Neural cell (in vitro differentiated cells): ENCODE measurements at regions not wholly inside any gene's neighbourhood (a gene's known extent, or its start where the extent isn't known, plus 50 kb on each side); places are given as distances from the start of the nearest gene placed in this dataset.
A peak's percentile ranks its signal among the peaks of the same experiment; 100 is the strongest.

Experiments used
- H2AFZ ChIP-seq: fragments of 200-600, 300-800 bp; sonication (generic), shearing (Covaris generic); 2 replicates; pipeline ENCODE4 v1.6.0; 2014; ENCODE audit warnings: low read depth, mild to moderate bottlenecking, antibody characterized with exemption, low read length, moderate library complexity
- H3F3A ChIP-seq: fragments of 200-600 bp; shearing (Covaris generic); 2 replicates; pipeline ENCODE4 v1.6.1; 2016; ENCODE audit warnings: mild to moderate bottlenecking, moderate library complexity, mixed read lengths, antibody characterized with exemption, low read length; ENCODE audit not compliant: insufficient read depth, poor library complexity, severe bottlenecking
- H3K27ac ChIP-seq: fragments of 200-600, 300-800 bp; sonication (generic), shearing (Covaris generic); 2 replicates; pipeline ENCODE4 v1.5.1; 2014; ENCODE audit warnings: mild to moderate bottlenecking, low read length, moderate library complexity
- H3K27me3 ChIP-seq: fragments of 300-800, 200-600 bp; sonication (generic), shearing (Covaris generic); 2 replicates; pipeline ENCODE4 v1.6.0; 2014; ENCODE audit warnings: mild to moderate bottlenecking, low read depth, low read length, moderate library complexity; ENCODE audit not compliant: insufficient read depth
- H3K36me3 ChIP-seq: fragments of 300-800, 200-600 bp; sonication (generic), shearing (Covaris generic); 2 replicates; pipeline ENCODE4 v1.5.1; 2014; ENCODE audit warnings: mild to moderate bottlenecking, antibody characterized with exemption, low read length, moderate library complexity; ENCODE audit not compliant: insufficient read depth
- H3K4me2 ChIP-seq: fragments of 300-800, 200-600 bp; sonication (generic), shearing (Covaris generic); 2 replicates; pipeline ENCODE4 v1.6.0; 2014; ENCODE audit warnings: mild to moderate bottlenecking, low read length
- H3K4me3 ChIP-seq: fragments of 300-800, 200-600 bp; sonication (generic), shearing (Covaris generic); 2 replicates; pipeline ENCODE4 v1.5.1; 2014; ENCODE audit warnings: mild to moderate bottlenecking, low read length, moderate library complexity
- H3K79me2 ChIP-seq: fragments of 200-600 bp; shearing (Covaris generic); replicated peaks from 2 replicates; pipeline ENCODE4 v1.6.0; 2014; ENCODE audit warnings: mild to moderate bottlenecking, low read length, moderate library complexity; ENCODE audit not compliant: insufficient read depth
- H3K9ac ChIP-seq: fragments of 300-800, 200-600 bp; sonication (generic), shearing (Covaris generic); 2 replicates; pipeline ENCODE4 v1.6.1; 2016; ENCODE audit warnings: mild to moderate bottlenecking, low read length, mixed read lengths
- H3K9me2 ChIP-seq: fragments of 200-600 bp; shearing (Covaris generic); 2 replicates; pipeline ENCODE4 v1.6.1; 2016; ENCODE audit warnings: mild to moderate bottlenecking, low read length, mixed read lengths; ENCODE audit not compliant: insufficient read depth
- H3K9me3 ChIP-seq: fragments of 200-600, 300-800 bp; sonication (generic), shearing (Covaris generic); 2 replicates; pipeline ENCODE4 v1.6.1; 2016; ENCODE audit warnings: mild to moderate bottlenecking, mixed run types, low read length, moderate library complexity, mixed read lengths
- H4K20me1 ChIP-seq: fragments of 200-600 bp; shearing (Covaris generic); 2 replicates; pipeline ENCODE4 v1.6.1; 2016; ENCODE audit warnings: mild to moderate bottlenecking, mixed run types; ENCODE audit not compliant: insufficient read depth
- EP300 ChIP-seq: fragments of 450-650 bp; conservative IDR thresholded peaks from 2 replicates; pipeline ENCODE4 v1.6.1; 2014; ENCODE audit warnings: antibody characterized with exemption, mild to moderate bottlenecking, moderate library complexity; ENCODE audit not compliant: poor library complexity, severe bottlenecking
- EZH2 ChIP-seq: fragments of 200-600, 300-800 bp; shearing (Covaris generic), sonication (generic); IDR thresholded peaks from 2 replicates; pipeline ENCODE4 v1.6.1; 2014; ENCODE audit warnings: antibody characterized with exemption, low read length, borderline replicate concordance, mild to moderate bottlenecking; ENCODE audit not compliant: insufficient read depth, poor library complexity, severe bottlenecking
- MXI1 ChIP-seq: fragments of 450-650 bp; conservative IDR thresholded peaks from 2 replicates; pipeline ENCODE4 v1.6.1; 2014; ENCODE audit warnings: antibody characterized with exemption, mild to moderate bottlenecking; ENCODE audit not compliant: poor library complexity, severe bottlenecking
- POLR2AphosphoS5 ChIP-seq: IDR thresholded peaks from 2 replicates; pipeline ENCODE4 v1.6.1; 2012
- RAD21 ChIP-seq: fragments of 450-650 bp; conservative IDR thresholded peaks from 2 replicates; pipeline ENCODE4 v1.6.1; 2014; ENCODE audit warnings: antibody characterized with exemption, mild to moderate bottlenecking, moderate library complexity
- SMC3 ChIP-seq: fragments of 450-650 bp; conservative IDR thresholded peaks from 2 replicates; pipeline ENCODE4 v1.6.1; 2014; ENCODE audit warnings: antibody characterized with exemption, mild to moderate bottlenecking, moderate library complexity; ENCODE audit not compliant: poor library complexity
- TAF1 ChIP-seq: IDR thresholded peaks from 2 replicates; pipeline ENCODE4 v1.6.1; 2012; ENCODE audit warnings: low read depth
- TF ChIP-seq, protein P1 (sequence below): fragments of 450-650 bp; IDR thresholded peaks from 2 replicates; pipeline ENCODE4 v1.5.1; 2014; ENCODE audit warnings: antibody characterized with exemption, mild to moderate bottlenecking, moderate library complexity; ENCODE audit not compliant: poor library complexity, severe bottlenecking
- TF ChIP-seq, protein P2 (sequence below): IDR thresholded peaks from 2 replicates; pipeline ENCODE4 v1.6.1; 2012; ENCODE audit warnings: borderline replicate concordance

DNA sequence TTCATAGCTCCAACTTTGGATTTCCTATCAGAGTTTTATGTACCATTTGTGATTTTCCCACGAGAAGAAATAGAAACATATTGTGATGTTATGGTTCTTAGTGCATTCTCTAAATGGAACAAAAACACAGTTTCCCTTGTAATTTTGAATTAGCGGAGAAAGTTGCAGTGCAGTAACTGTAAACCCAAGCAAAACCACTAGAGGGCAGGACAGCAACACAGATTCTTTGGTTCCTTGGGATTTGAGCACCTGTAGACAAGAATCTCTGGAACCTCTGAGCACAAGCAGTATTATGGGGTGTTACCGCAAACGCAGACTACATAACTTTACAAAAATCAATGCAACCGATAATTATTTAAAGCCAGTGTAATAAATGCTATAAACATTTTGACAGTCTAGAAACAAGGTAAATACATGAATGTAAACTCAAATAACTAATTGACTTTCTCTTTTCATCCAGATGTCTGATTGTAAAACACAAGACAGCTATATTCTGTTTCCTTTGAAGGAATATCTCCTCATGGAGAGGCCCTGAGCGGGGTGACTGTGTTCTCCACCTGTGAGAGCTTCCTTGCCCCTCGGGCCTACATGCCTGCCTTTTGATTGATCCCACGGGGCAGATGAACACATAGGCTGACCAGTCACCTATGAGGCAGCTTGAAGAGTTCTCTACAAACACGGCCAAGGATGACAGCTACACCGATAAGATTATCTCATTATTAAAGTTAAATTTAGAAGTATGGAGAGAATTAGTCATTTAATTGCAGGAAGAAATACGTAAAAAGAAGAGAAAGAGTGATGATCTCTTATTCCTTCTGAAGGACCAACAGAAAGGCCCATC is 67.5 kb upstream of the COL21A1 start:
- Histone ChIP-seq H3F3A (no peaks in the 10 kb centered on the region), H3K4me2 (no peak overlapping the region), H3K9me2 (no peaks in the 10 kb centered on the region), H3K27me3 (no peaks in the 10 kb centered on the region), H3K9me3 (no peaks in the 10 kb centered on the region), H2AFZ (no peak overlapping the region), H3K4me3 (no peak overlapping the region), H3K9ac (no peak overlapping the region), H3K27ac (no peak overlapping the region), H3K79me2 (no peaks in the 10 kb centered on the region), H4K20me1 (no peaks in the 10 kb centered on the region), H3K36me3 (no peaks in the 10 kb centered on the region)
- TF ChIP-seq RAD21, result peak; percentile 57
- TF ChIP-seq EP300, result no peak
- TF ChIP-seq, protein P1, sequence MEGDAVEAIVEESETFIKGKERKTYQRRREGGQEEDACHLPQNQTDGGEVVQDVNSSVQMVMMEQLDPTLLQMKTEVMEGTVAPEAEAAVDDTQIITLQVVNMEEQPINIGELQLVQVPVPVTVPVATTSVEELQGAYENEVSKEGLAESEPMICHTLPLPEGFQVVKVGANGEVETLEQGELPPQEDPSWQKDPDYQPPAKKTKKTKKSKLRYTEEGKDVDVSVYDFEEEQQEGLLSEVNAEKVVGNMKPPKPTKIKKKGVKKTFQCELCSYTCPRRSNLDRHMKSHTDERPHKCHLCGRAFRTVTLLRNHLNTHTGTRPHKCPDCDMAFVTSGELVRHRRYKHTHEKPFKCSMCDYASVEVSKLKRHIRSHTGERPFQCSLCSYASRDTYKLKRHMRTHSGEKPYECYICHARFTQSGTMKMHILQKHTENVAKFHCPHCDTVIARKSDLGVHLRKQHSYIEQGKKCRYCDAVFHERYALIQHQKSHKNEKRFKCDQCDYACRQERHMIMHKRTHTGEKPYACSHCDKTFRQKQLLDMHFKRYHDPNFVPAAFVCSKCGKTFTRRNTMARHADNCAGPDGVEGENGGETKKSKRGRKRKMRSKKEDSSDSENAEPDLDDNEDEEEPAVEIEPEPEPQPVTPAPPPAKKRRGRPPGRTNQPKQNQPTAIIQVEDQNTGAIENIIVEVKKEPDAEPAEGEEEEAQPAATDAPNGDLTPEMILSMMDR, result peak; percentile 64
- peak; percentile 49 for TF ChIP-seq SMC3
- no peak for TF ChIP-seq TAF1

DNA sequence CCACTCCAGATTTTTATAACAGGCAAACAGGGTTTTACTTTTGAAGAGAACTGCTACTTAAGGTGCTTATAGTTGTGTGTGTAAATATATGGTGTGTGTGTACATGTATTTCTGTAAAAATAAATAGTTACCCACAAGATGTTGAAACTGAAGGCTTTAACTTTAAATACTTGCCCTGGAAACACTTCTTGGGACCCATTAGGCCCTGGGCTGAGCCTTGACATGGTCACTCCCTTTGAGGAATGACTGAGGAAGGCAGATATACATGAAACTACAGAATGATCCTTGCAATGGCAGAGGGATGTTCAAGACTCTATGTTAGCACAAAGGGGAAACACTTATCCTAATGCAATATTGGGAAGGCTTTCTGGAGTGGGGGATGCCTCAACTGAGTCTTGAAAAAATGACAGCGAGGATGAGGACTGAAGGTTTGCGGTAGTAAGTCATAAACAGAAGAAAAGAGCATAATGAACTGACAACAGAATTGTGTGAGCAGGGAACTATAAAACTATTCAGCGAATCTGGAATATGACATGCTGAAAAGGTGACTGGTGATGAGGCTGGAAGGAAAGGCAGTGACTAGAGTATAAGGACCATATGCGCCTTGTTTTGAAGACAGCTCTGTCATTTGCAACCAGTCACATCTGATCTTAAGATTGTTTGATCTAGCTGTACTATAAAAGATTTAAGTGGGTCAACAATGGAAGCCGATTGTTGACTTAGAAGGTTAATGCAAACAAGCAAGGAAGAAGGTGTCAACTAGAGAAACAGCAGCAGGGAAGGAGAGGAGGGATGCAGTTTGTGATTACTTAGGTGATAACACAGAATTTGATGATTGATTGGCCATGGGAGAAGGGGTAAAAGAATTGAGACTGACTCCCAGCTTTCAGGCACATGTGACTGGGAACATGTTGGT is 64.4 kb upstream of the COL21A1 start:
- no peak overlapping the region for H3K9ac ChIP-seq
- H3K9me3 ChIP-seq, result no peaks in the 10 kb centered on the region
- H3K79me2 ChIP-seq, result no peaks in the 10 kb centered on the region
- no peaks in the 10 kb centered on the region for H3K27me3 ChIP-seq
- TF ChIP-seq EZH2, result no peak
- TF ChIP-seq MXI1, result no peak
- TF ChIP-seq RAD21, result no peak
- no peak for TF ChIP-seq SMC3
- no peak for TF ChIP-seq EP300
- TF ChIP-seq, protein P2, sequence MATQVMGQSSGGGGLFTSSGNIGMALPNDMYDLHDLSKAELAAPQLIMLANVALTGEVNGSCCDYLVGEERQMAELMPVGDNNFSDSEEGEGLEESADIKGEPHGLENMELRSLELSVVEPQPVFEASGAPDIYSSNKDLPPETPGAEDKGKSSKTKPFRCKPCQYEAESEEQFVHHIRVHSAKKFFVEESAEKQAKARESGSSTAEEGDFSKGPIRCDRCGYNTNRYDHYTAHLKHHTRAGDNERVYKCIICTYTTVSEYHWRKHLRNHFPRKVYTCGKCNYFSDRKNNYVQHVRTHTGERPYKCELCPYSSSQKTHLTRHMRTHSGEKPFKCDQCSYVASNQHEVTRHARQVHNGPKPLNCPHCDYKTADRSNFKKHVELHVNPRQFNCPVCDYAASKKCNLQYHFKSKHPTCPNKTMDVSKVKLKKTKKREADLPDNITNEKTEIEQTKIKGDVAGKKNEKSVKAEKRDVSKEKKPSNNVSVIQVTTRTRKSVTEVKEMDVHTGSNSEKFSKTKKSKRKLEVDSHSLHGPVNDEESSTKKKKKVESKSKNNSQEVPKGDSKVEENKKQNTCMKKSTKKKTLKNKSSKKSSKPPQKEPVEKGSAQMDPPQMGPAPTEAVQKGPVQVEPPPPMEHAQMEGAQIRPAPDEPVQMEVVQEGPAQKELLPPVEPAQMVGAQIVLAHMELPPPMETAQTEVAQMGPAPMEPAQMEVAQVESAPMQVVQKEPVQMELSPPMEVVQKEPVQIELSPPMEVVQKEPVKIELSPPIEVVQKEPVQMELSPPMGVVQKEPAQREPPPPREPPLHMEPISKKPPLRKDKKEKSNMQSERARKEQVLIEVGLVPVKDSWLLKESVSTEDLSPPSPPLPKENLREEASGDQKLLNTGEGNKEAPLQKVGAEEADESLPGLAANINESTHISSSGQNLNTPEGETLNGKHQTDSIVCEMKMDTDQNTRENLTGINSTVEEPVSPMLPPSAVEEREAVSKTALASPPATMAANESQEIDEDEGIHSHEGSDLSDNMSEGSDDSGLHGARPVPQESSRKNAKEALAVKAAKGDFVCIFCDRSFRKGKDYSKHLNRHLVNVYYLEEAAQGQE, result no peak
- TF ChIP-seq TAF1, result no peak
- no peak for TF ChIP-seq POLR2AphosphoS5
- TF ChIP-seq, protein P1, result no peak
- H3F3A ChIP-seq, result no peaks in the 10 kb centered on the region
- no peaks in the 10 kb centered on the region for H3K36me3 ChIP-seq
- H3K27ac ChIP-seq, result no peak overlapping the region
- no peak overlapping the region for H3K4me3 ChIP-seq
- H2AFZ ChIP-seq, result no peak overlapping the region
- no peaks in the 10 kb centered on the region for H4K20me1 ChIP-seq
- no peak overlapping the region for H3K4me2 ChIP-seq
- H3K9me2 ChIP-seq, result no peaks in the 10 kb centered on the region
